GM18519 (cell line): ENCODE measurements at regions not wholly inside any gene's neighbourhood (a gene's known extent, or its start where the extent isn't known, plus 50 kb on each side); places are given as distances from the start of the nearest gene placed in this dataset.
A peak's percentile ranks its signal among the peaks of the same experiment; 100 is the strongest.
"Not testable (repeated sequence)": the region's sequence is repeated elsewhere in the genome, so short reads cannot be mapped to it uniquely, and the experiment has no call there.

Experiments used
- ATAC-seq: cut with Tn5 transposase; IDR thresholded peaks from one replicate; pipeline ENCODE4 v1.9.1; 2021; ENCODE audit warnings: mild to moderate bottlenecking, moderate library complexity; ENCODE audit not compliant: unreplicated experiment, low FRiP score

DNA sequence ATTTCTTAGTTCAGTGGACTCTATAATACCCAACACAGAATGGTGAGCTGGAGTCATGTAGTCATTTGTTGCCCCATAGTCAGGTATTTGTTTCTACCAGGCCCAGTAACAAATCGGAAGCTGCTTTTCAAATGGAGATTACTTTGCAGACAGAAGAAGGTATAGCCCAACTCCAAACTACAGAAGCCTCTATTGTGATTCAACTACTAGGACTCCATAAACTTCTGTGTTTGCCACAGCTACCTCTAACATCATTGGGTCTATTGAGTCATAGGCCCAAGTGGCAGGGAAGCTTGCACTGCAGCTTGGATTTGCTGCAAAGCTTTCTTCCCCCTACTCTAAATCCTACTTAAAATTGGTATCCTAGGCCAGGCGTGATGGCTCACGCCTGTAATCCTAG lies 148.8 kb upstream of the STK26 start:
- no peak for ATAC-seq

DNA sequence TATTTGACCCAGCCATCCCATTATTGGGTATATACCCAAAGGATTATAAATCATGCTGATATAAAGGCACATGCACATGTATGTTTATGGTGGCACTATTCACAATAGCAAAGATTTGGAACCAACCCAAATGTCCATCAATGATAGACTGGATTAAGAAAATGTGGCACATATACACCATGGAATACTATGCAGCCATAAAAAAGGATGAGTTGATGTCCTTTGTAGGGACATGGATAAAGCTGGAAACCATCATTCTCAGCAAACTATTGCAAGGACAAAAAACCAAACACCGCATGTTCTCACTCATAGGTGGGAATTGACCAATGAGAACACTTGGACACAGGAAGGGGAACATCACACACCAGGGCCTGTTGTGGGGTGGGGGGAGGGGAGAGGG lies 147.3 kb upstream of the STK26 start:
- not testable (repeated sequence) for ATAC-seq

DNA sequence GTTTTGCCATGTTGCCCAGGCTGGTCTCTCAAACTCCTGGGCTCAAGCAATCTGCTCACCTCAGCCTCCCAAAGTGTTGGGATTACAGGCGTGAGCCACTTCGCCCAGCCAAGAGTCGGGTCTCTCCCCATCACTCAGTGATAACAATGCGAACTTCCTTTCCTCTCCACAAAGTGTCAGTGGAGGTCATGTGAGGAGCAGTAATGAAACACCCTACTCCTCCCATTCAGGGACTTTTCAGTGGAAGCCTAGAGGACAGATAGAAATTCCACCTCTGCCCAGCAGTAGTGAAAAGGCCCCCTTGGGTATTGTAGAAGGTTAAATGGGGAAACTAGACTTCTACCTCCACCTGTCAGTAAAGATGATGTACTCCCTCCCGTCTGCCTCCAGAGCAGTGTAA lies 141.9 kb upstream of the STK26 start:
- ATAC-seq = no peak

DNA sequence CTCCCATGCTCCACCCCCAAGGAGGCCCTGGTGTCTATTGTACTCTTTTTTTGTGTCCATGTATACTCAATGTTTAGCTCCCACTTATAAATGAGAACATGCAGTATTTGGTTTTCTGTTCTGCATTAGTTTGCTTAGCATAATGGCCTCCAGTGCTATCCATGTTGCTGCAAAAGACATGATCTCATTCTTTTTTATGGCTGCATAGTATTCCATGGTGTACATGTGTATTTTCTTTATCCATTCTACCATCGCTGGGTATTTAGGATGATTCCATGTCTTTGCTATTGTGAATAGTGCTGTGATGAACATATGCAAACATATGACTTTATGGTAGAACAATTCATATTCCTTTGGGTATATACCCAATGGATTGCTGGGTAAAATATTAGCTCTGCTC lies 138.1 kb upstream of the STK26 start:
- ATAC-seq = not testable (repeated sequence)

DNA sequence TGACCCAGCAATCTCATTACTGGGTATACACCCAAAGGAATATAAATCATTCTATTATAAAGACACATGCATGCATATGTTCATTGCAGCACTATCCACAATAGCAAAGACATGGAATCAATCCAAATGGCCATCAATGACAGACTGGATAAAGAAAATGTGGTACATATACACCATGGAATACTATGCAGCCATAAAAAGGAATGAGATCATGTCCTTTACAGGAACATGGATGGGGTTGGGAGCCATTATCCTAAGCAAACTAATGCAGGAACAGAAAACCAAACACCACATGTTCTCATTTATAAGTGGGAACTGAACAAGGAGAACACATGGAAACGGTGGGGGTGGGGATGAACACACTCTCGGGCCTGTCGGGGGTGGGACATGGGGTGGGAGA lies 129.2 kb upstream of the STK26 start:
- ATAC-seq = not testable (repeated sequence)

DNA sequence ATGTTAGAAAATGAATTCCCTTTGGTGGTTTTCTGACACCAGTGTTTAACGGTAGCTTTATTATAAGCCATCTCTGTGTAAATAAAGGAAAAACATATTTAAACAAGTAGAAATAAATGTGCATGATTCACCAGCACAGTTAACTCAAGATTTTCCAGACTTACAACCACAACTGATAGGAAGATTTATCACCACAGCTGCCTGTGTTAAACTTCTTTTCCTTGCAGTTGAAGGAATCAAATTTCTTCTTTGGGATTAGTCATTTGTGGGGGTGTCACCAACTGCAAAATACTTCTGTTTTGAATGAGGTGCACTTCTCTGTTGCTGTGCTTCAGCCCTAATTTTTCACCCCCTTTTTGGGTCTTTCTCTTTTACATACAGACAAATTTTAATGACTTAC lies 128.1 kb upstream of the STK26 start:
- ATAC-seq = no peak

DNA sequence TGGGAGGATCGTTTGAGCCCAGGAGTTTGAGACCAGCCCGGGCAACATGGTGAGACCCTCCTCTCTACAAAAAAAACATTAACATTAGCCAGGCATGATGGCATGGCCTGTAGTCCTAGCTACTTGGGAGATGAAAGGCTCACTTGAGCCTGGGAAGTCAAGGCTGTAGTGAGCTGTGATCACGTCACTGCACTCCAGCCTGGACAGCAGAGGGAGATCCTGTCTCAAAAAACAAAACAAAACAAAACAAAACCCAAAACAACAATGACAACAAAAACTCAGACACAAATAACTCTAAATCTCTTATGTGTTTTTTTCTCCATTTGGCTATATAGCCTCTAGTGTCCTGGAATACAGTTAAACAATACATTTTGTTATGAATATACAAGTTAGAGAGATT lies 127.3 kb upstream of the STK26 start:
- no peak for ATAC-seq

DNA sequence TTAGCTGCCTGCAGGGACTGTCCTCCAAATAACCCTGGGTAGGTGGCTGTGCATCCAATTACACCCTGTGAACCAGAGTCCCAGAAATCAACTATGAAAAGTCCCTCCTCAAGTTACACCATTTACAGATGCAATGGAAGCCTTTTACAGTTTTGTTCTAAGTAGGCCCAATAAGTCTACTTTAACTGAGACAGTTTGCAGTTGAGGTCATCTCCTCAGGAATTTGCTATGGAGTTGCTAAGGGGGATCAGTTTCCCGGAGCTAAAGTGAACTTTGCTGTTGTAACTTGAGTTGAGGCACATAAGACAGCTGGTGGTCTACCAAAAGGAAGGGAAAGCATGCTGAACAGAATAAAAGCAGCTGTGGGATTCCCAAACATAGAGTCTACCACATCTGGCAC lies 121.6 kb upstream of the STK26 start:
- no peak for ATAC-seq

DNA sequence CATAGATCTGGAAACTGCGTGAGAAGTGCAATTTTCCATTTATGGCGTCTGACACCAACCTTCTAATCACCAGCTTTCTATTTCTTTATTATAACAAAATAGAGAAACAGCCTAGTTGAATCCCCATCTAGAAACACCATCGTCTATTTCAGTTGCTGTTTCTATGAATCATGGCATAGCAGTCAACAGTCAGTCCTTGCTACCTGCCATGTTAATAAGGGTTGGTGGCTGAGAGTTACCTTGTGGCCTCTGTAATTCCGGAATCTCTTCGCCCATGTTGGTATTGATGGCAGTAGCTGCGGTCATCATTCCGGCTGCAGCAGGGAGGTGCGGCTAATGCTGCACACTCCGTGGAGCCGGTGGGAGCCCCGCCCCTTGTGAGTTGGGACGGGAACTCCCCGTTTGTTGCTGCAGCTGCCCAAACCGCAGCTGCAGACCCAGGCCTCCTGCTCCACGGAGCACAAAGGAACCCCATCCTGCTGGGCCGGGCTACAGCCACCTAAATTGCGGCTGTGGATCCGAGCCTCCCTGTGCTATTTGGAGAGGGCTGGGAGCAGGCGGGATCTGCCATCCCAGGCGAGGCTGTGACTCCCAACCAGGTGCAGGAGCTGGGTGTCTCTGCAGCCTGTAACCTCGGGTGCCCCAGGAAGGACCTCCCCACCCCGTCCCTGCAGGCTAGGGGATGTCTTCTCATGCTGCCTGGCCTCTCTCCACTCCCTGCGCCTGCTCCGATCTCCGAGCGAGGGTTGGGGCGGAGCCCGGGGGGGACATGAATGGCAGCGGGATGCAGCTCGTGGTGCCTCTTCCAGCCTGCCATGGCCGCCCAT lies 115.4 kb upstream of the STK26 start:
- ATAC-seq = no peak

DNA sequence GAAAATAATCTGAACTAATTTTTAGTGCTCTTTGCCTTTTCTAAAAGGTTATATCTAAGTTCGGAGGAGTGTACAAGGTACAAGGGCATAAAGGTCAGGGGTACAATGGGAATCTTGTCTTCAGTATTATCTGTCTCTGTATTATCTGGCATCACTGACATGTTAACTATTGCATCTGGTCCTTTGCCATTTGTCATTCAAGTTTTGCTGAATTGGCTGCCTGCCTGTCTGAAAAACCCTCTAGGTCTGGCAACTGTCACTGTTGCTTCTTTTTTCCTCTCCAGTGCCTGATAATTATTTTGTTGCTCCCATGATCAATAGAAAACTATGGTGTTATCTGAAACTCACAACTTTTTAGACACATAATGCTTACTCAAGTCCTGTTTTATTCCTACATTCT lies 112.5 kb upstream of the STK26 start:
- no peak for ATAC-seq

DNA sequence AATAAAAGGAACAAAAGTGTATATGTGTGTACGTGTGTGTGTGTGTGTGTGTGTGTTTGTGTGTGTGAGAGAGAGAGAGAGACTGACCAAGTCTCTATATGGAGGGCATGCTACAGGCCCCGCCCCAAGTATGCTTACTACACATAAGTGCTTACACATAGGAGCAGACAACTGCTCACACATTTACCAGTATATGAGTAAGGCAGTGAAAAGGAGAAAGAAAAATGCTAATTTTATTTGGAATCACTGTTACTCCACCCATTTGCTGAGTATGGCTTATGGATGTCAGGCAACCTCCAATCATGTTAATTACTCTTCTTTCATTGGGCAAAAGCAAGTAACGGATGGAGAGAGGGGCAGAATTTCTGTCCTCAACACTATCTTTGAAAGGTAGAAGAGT lies 107.6 kb upstream of the STK26 start:
- ATAC-seq = no peak

DNA sequence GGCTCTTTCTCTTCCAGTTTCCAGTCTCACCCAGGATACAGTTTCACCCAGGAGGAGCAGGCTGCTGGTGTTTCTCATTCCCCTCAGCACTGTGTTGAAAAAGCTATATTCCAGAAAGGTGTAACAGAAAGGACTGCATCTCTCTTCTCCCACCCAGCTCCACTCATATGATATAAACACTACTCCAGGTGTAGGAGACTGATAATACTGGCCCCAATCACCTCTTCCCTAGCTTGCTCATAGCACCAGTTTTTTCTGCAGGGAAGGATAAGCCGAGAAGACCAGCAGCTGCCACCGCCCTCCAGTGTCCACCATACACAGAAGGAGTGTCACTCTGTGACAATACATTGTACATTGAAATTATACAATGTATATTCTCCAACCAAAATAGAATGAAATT lies 105.5 kb upstream of the STK26 start:
- no peak for ATAC-seq

DNA sequence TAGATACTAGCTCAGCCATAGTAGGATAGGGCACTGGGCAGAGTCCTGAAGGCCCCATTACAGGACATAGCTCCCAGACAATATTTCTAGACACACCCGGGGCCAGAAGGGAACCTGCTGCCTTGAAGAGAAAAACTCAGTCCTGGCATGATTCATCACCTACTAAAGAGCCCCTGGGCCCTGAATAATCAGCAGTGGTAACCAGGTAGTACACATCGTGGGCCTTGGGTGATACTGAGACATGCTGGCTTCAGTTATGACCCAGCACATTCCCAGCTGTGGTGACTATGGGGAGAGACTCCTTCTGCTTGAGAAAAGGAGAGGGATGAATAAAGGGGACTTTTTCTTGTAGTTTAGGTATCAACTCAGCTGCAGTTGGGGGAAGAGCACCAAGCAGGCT lies 104.3 kb upstream of the STK26 start:
- ATAC-seq = no peak

DNA sequence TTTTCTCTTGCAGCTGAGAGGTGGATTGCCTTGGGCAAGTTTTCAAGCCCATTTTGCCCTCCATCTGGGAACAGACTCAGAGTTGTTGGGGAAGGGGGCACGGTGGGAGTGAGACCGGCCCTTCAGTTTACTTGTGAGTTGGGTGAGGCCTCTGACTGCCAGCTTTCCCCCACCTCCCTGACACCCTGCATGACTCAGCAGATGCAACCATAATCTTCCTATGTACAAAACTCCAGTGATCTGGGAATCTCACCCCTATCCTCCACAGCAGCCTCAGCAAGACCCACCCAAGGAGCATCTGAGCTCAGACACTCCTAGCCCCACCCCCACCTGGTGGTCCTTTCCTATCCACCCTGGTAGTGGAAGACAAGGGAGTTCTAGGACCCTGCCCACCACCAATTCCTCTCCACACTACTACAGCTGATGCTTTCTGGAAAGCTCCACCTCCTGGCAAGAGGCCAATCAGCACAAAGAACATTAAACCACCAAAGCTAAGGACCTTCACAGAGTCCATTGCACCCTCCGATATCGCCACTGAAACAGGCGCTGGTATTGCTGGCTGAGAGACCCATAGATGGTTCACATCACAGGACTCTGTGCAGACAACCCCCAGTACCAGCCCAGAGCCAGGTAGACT lies 99.4 kb upstream of the STK26 start:
- ATAC-seq = no peak

DNA sequence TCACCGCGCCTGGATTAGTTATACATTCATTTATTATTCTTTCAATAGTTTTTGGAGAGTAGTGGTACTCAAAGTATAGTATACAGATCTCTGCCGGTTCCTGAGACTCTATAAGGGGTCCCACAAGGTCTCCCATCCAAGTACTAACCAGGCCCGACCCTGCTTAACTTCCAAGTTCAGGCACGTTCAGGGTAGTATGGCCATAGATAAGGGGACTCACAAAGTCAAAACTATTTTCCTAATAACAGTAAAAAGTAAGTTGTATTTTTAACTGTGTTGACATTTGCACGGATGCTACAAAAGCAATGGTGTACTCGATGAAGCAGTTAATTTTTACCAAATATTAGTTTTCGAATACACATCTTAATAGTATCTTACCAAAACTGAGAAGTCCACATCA lies 84.4 kb upstream of the STK26 start:
- no peak for ATAC-seq

DNA sequence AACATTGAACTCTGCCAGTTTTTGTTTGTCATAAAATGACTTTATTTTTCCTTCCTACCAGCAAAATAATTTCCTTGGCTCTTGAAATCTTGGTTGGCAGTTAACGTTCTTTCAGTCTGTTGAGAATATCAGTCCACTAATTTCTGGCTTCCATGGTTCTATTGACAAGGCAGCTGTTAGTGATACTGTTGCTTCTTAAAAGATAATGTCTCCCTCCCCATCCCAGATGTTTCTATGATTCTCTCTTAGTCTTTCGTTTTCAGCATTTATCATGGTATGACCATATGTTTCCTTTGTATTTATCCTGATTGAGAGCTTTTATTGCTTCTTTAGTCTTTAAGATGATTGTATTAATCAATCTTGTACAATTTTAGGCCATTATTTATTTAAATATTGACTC lies 81.1 kb upstream of the STK26 start:
- no peak for ATAC-seq

DNA sequence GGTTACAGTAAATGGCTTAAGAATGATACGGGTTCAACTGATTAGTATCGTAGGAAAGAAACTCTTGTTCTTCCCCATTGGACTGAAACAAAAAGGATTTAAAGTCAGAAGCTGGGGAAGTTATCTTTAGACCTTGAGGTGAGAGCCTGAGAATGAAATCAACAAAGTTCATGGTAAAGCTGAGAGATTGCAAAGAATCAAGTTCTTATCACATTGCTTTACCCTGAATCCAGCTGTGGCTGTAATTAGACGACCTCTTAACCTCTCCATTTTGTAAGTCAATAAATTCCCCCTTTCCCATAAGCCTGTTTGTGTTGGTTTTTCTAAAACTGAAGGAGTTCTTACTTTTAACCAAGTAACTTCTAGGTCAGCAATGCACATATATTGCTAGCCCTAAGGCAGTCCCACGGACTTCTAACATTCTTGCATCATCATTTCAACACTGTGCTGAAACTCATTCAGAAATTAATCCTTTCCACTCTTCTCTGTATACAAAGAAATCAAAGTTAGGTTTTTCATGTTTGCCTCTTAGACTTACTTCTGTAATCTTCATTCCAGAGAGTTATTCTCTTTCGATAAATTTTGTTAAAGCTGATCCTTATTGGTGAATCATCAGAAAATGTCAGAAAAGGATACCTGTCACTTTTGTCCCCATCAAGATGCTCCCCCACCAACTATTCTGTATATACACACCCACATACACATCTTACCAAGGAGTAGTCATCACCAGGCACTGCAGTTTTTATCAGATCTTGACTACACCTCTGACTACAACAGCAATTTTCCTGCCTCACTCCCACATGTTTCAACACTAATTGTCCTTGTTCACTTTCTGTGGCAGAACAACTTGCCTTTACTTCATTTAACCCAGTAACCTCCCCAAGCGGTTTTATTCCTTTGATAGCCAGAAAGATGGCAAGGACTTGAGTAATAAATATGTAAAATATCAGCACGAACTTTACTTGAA lies 77.9 kb upstream of the STK26 start:
- ATAC-seq = no peak

DNA sequence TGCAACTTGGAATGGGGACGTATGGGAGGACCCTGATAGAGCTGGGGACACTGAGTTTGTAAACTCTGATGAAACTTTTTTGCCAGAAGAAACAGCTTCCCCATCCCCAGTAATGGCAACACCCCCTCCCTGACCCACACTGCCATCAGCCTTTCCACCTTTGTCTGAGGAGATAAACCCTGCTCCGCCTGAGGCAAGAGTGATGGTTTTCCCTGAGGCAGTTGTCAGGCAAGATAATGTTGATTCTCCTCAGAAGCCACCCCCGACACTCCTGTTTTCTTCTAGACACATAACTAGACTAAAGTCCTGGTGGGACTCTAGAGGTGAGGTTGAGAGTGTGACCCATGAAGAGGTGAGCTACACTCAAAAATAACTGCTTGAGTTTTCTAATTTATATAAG lies 71.9 kb upstream of the STK26 start:
- no peak for ATAC-seq

DNA sequence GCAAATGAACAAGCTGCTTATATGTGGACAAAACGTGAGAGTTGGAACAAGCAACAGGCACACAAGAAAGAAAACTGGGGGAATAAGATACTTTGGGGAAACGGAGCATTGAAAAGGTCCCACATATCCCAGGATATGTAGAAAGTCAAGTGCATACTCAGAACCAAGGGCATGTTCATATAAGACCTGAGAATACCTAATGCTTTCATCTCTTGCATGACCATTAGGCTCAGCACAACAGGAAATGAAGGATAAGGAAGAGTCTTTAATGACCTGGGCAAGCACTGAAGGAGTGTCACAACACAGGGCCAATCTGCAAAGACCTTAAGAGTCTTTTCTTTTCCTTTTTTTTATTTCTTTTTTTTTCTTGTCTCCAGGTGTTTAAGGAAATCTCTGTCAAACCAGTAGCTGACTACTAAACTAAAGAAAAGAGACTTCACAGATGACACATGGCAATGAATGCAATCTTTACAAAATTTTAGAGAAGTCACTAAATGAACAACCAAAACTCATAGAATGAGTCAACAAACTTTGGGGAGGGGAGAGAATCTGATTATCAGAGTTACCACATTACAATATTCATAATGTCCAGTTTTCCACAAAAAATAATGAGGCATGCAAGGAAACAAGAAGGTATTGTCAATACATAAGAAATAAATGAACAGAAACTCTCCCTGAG lies 67.9 kb upstream of the STK26 start:
- ATAC-seq = peak; percentile 61

DNA sequence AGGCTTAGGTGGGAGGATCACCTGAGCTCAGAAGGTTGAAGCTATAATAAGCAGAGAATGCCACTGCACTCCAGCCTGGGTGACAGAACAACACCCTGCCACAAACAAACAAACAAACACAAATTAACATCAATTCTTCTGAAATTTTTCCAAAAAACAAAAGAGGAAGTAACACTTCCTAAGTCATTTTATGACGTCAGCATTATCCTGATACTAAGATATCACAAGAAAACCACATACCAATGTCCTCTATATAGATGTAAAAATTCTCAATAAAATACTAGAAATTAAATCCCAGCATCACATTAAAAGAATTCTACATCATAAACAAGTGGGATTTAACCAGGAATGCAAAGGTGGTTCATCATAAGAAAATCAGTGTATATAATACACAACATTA lies 64.4 kb upstream of the STK26 start:
- no peak for ATAC-seq

DNA sequence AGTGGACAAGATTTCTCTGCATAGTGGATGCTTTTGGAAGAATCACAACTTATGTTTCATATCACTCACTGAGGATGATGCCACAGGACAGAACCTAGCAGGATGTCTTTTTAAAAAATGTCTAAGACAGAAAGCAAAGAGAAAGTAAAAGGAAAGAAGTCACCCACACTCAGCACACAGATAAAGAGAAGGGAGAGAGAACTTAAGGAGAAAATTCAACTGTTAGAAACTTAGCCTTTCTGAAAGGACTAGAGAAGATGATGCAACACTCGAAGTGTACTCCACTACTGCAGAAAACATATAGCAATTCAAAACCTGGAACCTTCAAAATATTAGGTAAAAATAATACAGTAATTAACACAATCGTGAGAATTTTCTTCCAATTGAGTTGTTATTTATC lies 52.8 kb upstream of the STK26 start:
- ATAC-seq = no peak
